GM23338 (cell line): ENCODE measurements at regions not wholly inside any gene's neighbourhood (a gene's known extent, or its start where the extent isn't known, plus 50 kb on each side); places are given as distances from the start of the nearest gene placed in this dataset.

Experiments used
- ATAC-seq: fragments of 200-7000 bp; cut with Tn5 transposase; 3 replicates; pipeline ENCODE4 v1.9.1; 2020
- DNase-seq: peaks from one replicate; pipeline ENCODE4 v3.0.0-alpha.2; 2015; ENCODE audit warnings: low spot score
- H2AFZ ChIP-seq: fragments of 200-600 bp; sonication (generic); 2 replicates; pipeline ENCODE4 v1.8.0; 2016; ENCODE audit warnings: antibody characterized with exemption, mild to moderate bottlenecking, moderate library complexity
- H3F3A ChIP-seq: fragments of 200-600 bp; sonication (generic); replicated peaks from 2 replicates; pipeline ENCODE4 v1.8.0; 2017; ENCODE audit warnings: antibody characterized with exemption, mixed run types, low read depth
- H3K27ac ChIP-seq: fragments of 200-600 bp; sonication (generic); 2 replicates; pipeline ENCODE4 v1.6.1; 2016; ENCODE audit warnings: low read depth
- H3K27me3 ChIP-seq: fragments of 200-600 bp; sonication (generic); 2 replicates; pipeline ENCODE4 v1.8.0; 2016; ENCODE audit warnings: mild to moderate bottlenecking, mixed run types, moderate library complexity; ENCODE audit not compliant: insufficient read depth
- H3K36me3 ChIP-seq: fragments of 200-600 bp; sonication (generic); 2 replicates; pipeline ENCODE4 v1.8.0; 2016; ENCODE audit warnings: mild to moderate bottlenecking; ENCODE audit not compliant: insufficient read depth
- H3K4me1 ChIP-seq: fragments of 200-600 bp; sonication (generic); 2 replicates; pipeline ENCODE4 v1.8.0; 2016; ENCODE audit warnings: mild to moderate bottlenecking, moderate library complexity; ENCODE audit not compliant: insufficient read depth
- H3K4me2 ChIP-seq: fragments of 200-600 bp; sonication (generic); 2 replicates; pipeline ENCODE4 v1.7.1; 2017; ENCODE audit warnings: mixed run types
- H3K4me3 ChIP-seq: fragments of 200-600 bp; sonication (generic); 2 replicates; pipeline ENCODE4 v1.6.1; 2016; ENCODE audit warnings: mixed run types
- H3K79me2 ChIP-seq: fragments of 200-600 bp; sonication (generic); replicated peaks from 2 replicates; pipeline ENCODE4 v1.8.0; 2017; ENCODE audit warnings: mild to moderate bottlenecking; ENCODE audit not compliant: insufficient read depth
- H3K9me2 ChIP-seq: fragments of 200-600 bp; sonication (generic); 2 replicates; pipeline ENCODE4 v1.8.0; 2017; ENCODE audit not compliant: insufficient read depth
- H4K20me1 ChIP-seq: fragments of 200-600 bp; sonication (generic); replicated peaks from 2 replicates; pipeline ENCODE4 v1.8.0; 2017; ENCODE audit warnings: mild to moderate bottlenecking; ENCODE audit not compliant: insufficient read depth
- H3K27ac Mint-ChIP-seq: 2 replicates; pipeline ENCODE4 v1.8.0; 2020; ENCODE audit warnings: inconsistent platforms, mild to moderate bottlenecking, moderate library complexity, mixed read lengths
- H3K27me3 Mint-ChIP-seq: 3 replicates; pipeline ENCODE4 v1.8.0; 2022; ENCODE audit warnings: low read depth, mild to moderate bottlenecking, moderate library complexity, mixed read lengths, inconsistent platforms; ENCODE audit not compliant: insufficient read depth, poor library complexity
- H3K36me3 Mint-ChIP-seq: 3 replicates; pipeline ENCODE4 v1.8.0; 2021; ENCODE audit warnings: low read depth, mild to moderate bottlenecking, inconsistent platforms, moderate library complexity, mixed read lengths
- H3K4me1 Mint-ChIP-seq: 3 replicates; pipeline ENCODE4 v1.8.0; 2020; ENCODE audit warnings: mild to moderate bottlenecking, inconsistent platforms, mixed read lengths
- H3K4me3 Mint-ChIP-seq: 3 replicates; pipeline ENCODE4 v1.8.0; 2021; ENCODE audit warnings: moderate library complexity, mild to moderate bottlenecking, inconsistent platforms, mixed read lengths
- H3K9me3 Mint-ChIP-seq: 3 replicates; pipeline ENCODE4 v1.8.0; 2020; ENCODE audit warnings: moderate library complexity, mild to moderate bottlenecking, inconsistent platforms, mixed read lengths
- CREB1 ChIP-seq: fragments of 250-450 bp; sonication (Bioruptor Pico); IDR thresholded peaks from 2 replicates; pipeline ENCODE4 v1.5.0; 2020; ENCODE audit warnings: low read depth, mild to moderate bottlenecking, moderate library complexity
- CTCF ChIP-seq, 2 experiments: fragments of 200-600 bp in 1 of 2; sonication (generic) in 1 of 2; conservative IDR thresholded peaks; 2 replicates each; pipeline versions ENCODE4 v1.5.1 to v1.6.1; 2016 to 2017; ENCODE audit warnings: antibody characterized with exemption in 2 of 2, low read depth in 2 of 2, mild to moderate bottlenecking in 2 of 2, moderate library complexity in 1 of 2
- EZH2 ChIP-seq: fragments of 200-600 bp; sonication (generic); IDR thresholded peaks from one replicate; pipeline ENCODE4 v1.8.0; 2017; ENCODE audit warnings: antibody characterized with exemption, mild to moderate bottlenecking, low read depth; ENCODE audit not compliant: unreplicated experiment
- EZH2phosphoT487 ChIP-seq: fragments of 200-600 bp; sonication (generic); IDR thresholded peaks from one replicate; pipeline ENCODE4 v1.8.1; 2018; ENCODE audit warnings: antibody characterized with exemption; ENCODE audit not compliant: unreplicated experiment
- NANOG ChIP-seq: IDR thresholded peaks from 2 replicates; pipeline ENCODE4 v1.6.1; 2016; ENCODE audit warnings: antibody characterized with exemption, borderline replicate concordance
- REST ChIP-seq: IDR thresholded peaks from one replicate; pipeline ENCODE4 v1.6.1; 2018; ENCODE audit warnings: antibody characterized with exemption; ENCODE audit not compliant: unreplicated experiment
- STAT1 ChIP-seq: IDR thresholded peaks from one replicate; pipeline ENCODE4 v1.6.1; 2016; ENCODE audit warnings: antibody characterized with exemption; ENCODE audit not compliant: unreplicated experiment
- ZNF331 ChIP-seq: fragments of 250-450 bp; sonication (Bioruptor Pico); IDR thresholded peaks from 2 replicates; pipeline ENCODE4 v1.5.0; 2020; ENCODE audit warnings: low read depth, mild to moderate bottlenecking, moderate library complexity
- ZNF462 ChIP-seq: fragments of 250-450 bp; sonication (Bioruptor Pico); IDR thresholded peaks from 2 replicates; pipeline ENCODE4 v1.5.0; 2020; ENCODE audit warnings: mild to moderate bottlenecking, moderate library complexity

GRCh38 chr20:6492271-6493055 is 275.0 kb upstream of the BMP2 start:
- H3K4me1 ChIP-seq = no peaks in the 10 kb centered on the region
- DNase-seq = peak; percentile 27
- H3K27ac ChIP-seq = no peak overlapping the region
- Mint-ChIP-seq H3K9me3 (no peaks in the 10 kb centered on the region), H3K27ac (peak overlapping the region; percentile 57; the same call in 1 of the 2 replicates), H3K36me3 (no peaks in the 10 kb centered on the region), H3K4me3 (no peak overlapping the region), H3K4me1 (no peaks in the 10 kb centered on the region), H3K27me3 (no peaks in the 10 kb centered on the region)
- H2AFZ ChIP-seq = no peak overlapping the region
- H3K36me3 ChIP-seq = no peaks in the 10 kb centered on the region
- no peaks in the 10 kb centered on the region for H3K27me3 ChIP-seq
- H3K79me2 ChIP-seq = no peaks in the 10 kb centered on the region
- H3K4me3 ChIP-seq = no peak overlapping the region
- no peak overlapping the region for H3K4me2 ChIP-seq
- no peak; the same call in 2 of the 3 replicates for ATAC-seq
- no peaks in the 10 kb centered on the region for H3K9me2 ChIP-seq
- TF ChIP-seq NANOG (no peak), CREB1 (CRISPR knock-in tag) (no peak), REST (no peak), STAT1 (no peak), EZH2phosphoT487 (no peak), ZNF331 (CRISPR knock-in tag) (no peak), CTCF (conservative IDR thresholded peaks at IDR 0.05; ENCODE audit: low read depth in 2 of 2) (no peak), ZNF462 (CRISPR knock-in tag) (no peak), EZH2 (no peak)
- H4K20me1 ChIP-seq = no peaks in the 10 kb centered on the region
- no peaks in the 10 kb centered on the region for H3F3A ChIP-seq
